ENCODE measurements at regions not wholly inside any gene's neighbourhood (a gene's known extent, or its start where the extent isn't known, plus 50 kb on each side); places are given as distances from the start of the nearest gene placed in this dataset.

- TF ChIP-seq POLR2A (IDR thresholded peaks at IDR 0.05) (no peak), CTCF (IDR thresholded peaks at IDR 0.05) (no peak)
These were observed 66.0 kb upstream of the SLC14A2 start for GRCh38 chr18:45549290-45549689.

All from ovary (tissue), 3 donors.